Type B pancreatic cell (in vitro differentiated cells): ENCODE measurements at regions not wholly inside any gene's neighbourhood (a gene's known extent, or its start where the extent isn't known, plus 50 kb on each side); places are given as distances from the start of the nearest gene placed in this dataset.

Experiments
- DNase-seq: peaks from one replicate; pipeline ENCODE4 v3.0.0; 2021; ENCODE audit warnings: mixed read lengths; ENCODE audit not compliant: unreplicated experiment; ENCODE audit errors: extremely low spot score
- H3K27ac Mint-ChIP-seq: 2 replicates; pipeline ENCODE4 v1.8.0; 2021; ENCODE audit warnings: mild to moderate bottlenecking, mixed read lengths
- H3K27me3 Mint-ChIP-seq: 2 replicates; pipeline ENCODE4 v1.8.0; 2021; ENCODE audit warnings: mixed read lengths
- H3K36me3 Mint-ChIP-seq: 2 replicates; pipeline ENCODE4 v1.8.0; 2021; ENCODE audit warnings: mixed read lengths
- H3K4me1 Mint-ChIP-seq: one replicate; pipeline ENCODE4 v1.8.0; 2021; ENCODE audit warnings: mixed read lengths; ENCODE audit not compliant: unreplicated experiment
- H3K4me3 Mint-ChIP-seq: 2 replicates; pipeline ENCODE4 v1.8.0; 2021; ENCODE audit warnings: mild to moderate bottlenecking, mixed read lengths
- H3K9me3 Mint-ChIP-seq: 2 replicates; pipeline ENCODE4 v1.8.0; 2021; ENCODE audit warnings: mixed read lengths
- TF ChIP-seq, protein P1 (sequence below): fragments of 200-600 bp; sonication (generic); conservative IDR thresholded peaks from 2 replicates; pipeline ENCODE4 v1.5.0; 2021; ENCODE audit warnings: antibody characterized with exemption, mild to moderate bottlenecking

DNA sequence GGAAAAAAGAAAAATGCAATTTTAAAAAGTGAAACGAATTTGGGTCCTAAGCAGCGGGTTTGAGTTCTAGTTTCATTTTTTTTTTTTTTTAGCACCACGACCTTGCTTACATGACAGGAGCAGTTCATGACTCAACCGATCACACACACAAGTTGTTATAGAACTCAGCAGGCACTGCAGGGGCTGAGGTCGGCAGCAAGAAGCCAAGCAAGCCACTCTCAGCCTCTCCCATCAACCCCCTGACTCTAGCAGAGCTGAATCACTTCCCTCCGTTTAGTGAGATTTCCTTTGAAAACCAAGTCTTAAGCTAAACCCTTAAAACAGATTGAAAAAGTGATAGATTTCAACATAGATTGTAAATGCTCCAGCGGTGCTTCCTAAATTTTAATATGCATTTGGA is 520.8 kb downstream of the HAPSTR1 start:
- Mint-ChIP-seq H3K27ac (no peak overlapping the region), H3K9me3 (no peaks in the 10 kb centered on the region), H3K27me3 (peaks cover 3% of the 10 kb centered on the region), H3K4me3 (no peak overlapping the region), H3K4me1 (peaks cover 14% of the 10 kb centered on the region), H3K36me3 (no peaks in the 10 kb centered on the region)
- TF ChIP-seq, protein P1, sequence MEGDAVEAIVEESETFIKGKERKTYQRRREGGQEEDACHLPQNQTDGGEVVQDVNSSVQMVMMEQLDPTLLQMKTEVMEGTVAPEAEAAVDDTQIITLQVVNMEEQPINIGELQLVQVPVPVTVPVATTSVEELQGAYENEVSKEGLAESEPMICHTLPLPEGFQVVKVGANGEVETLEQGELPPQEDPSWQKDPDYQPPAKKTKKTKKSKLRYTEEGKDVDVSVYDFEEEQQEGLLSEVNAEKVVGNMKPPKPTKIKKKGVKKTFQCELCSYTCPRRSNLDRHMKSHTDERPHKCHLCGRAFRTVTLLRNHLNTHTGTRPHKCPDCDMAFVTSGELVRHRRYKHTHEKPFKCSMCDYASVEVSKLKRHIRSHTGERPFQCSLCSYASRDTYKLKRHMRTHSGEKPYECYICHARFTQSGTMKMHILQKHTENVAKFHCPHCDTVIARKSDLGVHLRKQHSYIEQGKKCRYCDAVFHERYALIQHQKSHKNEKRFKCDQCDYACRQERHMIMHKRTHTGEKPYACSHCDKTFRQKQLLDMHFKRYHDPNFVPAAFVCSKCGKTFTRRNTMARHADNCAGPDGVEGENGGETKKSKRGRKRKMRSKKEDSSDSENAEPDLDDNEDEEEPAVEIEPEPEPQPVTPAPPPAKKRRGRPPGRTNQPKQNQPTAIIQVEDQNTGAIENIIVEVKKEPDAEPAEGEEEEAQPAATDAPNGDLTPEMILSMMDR = no peak
- DNase-seq = no peak

- no peak overlapping the region for H3K4me3 Mint-ChIP-seq
- DNase-seq = no peak
- no peaks in the 10 kb centered on the region for H3K36me3 Mint-ChIP-seq
- peaks cover 14% of the 10 kb centered on the region for H3K4me1 Mint-ChIP-seq
- no peaks in the 10 kb centered on the region for H3K9me3 Mint-ChIP-seq
- no peak overlapping the region for H3K27ac Mint-ChIP-seq
- TF ChIP-seq, protein P1 = no peak
- H3K27me3 Mint-ChIP-seq = peaks cover 3% of the 10 kb centered on the region
Observed at GRCh38 chr16:9614389-9614788, 522.9 kb downstream of the HAPSTR1 start.

GRCh38 chr16:9622268-9622667 is 530.8 kb downstream of the HAPSTR1 start:
- Mint-ChIP-seq H3K36me3 (no peaks in the 10 kb centered on the region), H3K4me3 (no peak overlapping the region), H3K27ac (no peak overlapping the region), H3K9me3 (no peaks in the 10 kb centered on the region), H3K4me1 (no peaks in the 10 kb centered on the region), H3K27me3 (peaks cover 12% of the 10 kb centered on the region)
- DNase-seq = no peak
- TF ChIP-seq, protein P1 = no peak

DNA sequence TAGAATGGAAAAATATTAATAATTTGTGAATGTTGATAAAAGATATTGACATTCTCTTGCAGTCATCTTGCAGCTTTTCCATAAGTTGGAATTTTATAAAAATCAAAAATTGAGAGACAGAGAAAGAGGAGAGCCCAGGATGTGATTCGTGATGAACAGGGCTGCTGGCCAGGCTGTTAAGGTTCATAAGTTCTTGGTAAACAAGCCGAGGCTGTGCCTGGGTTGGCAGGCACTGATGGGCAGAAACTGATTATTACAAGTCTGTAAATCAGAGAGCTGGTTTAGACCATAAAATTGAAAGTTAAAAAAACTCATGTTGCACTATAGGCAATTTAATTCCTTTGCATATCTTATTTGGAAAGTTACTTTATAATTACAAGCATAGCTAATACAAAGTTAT is 533.7 kb downstream of the HAPSTR1 start:
- no peak overlapping the region for H3K4me3 Mint-ChIP-seq
- no peak overlapping the region for H3K27ac Mint-ChIP-seq
- H3K27me3 Mint-ChIP-seq = peaks cover 12% of the 10 kb centered on the region
- no peaks in the 10 kb centered on the region for H3K36me3 Mint-ChIP-seq
- H3K4me1 Mint-ChIP-seq = no peaks in the 10 kb centered on the region
- H3K9me3 Mint-ChIP-seq = no peaks in the 10 kb centered on the region
- TF ChIP-seq, protein P1 = no peak
- DNase-seq = no peak

DNA sequence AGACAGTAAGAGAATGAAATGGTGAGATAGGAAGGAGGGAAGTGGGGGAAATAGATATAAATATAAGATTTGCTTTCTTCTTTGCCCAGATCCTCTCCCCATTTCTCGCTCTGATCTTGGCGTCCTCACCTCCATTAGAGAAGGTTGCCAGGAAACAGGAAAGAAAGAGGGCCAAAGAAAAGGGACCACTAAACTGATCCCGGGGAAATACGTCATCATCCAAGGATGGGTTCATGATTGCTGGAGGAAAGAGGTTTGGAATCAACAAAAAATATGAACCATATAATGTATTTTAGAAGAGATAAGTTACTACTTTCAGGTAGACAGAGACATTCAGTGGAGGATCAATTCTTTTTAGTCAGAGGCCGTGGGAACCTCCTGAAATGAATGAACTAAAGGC is 536.0 kb downstream of the HAPSTR1 start:
- H3K27me3 Mint-ChIP-seq = peaks cover 16% of the 10 kb centered on the region
- H3K4me3 Mint-ChIP-seq = no peak overlapping the region
- TF ChIP-seq, protein P1 = no peak
- no peaks in the 10 kb centered on the region for H3K4me1 Mint-ChIP-seq
- no peaks in the 10 kb centered on the region for H3K36me3 Mint-ChIP-seq
- no peak overlapping the region for H3K27ac Mint-ChIP-seq
- H3K9me3 Mint-ChIP-seq = peaks cover 7% of the 10 kb centered on the region
- DNase-seq = no peak

DNA sequence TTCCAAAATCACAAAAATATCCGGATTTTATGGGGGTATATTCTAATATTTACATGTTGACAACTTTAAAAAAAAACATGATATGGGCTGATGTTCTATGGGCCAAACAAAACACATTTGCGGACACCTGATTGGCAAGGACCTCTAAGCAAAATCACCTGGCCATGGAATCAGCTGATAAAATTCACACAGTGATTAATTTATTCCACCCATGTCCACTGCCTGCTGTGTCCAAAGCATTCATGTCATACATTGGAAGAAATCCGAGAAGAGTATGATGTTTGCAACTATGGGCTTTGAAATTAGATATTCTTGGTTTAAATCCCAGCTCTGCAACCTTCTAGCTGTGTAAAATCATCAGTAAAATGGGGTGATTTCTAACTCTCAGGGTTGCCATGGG is 538.7 kb downstream of the HAPSTR1 start:
- H3K27me3 Mint-ChIP-seq = peaks cover 16% of the 10 kb centered on the region
- no peak overlapping the region for H3K27ac Mint-ChIP-seq
- peaks cover 7% of the 10 kb centered on the region for H3K9me3 Mint-ChIP-seq
- no peaks in the 10 kb centered on the region for H3K36me3 Mint-ChIP-seq
- DNase-seq = no peak
- TF ChIP-seq, protein P1 = no peak
- no peak overlapping the region for H3K4me3 Mint-ChIP-seq
- no peaks in the 10 kb centered on the region for H3K4me1 Mint-ChIP-seq
